Neural cell (in vitro differentiated cells): ENCODE measurements at regions not wholly inside any gene's neighbourhood (a gene's known extent, or its start where the extent isn't known, plus 50 kb on each side); places are given as distances from the start of the nearest gene placed in this dataset.

Experiments
- H2AFZ ChIP-seq: fragments of 200-600, 300-800 bp; sonication (generic), shearing (Covaris generic); 2 replicates; pipeline ENCODE4 v1.6.0; 2014; ENCODE audit warnings: low read depth, mild to moderate bottlenecking, antibody characterized with exemption, low read length, moderate library complexity
- H3F3A ChIP-seq: fragments of 200-600 bp; shearing (Covaris generic); 2 replicates; pipeline ENCODE4 v1.6.1; 2016; ENCODE audit warnings: mild to moderate bottlenecking, moderate library complexity, mixed read lengths, antibody characterized with exemption, low read length; ENCODE audit not compliant: insufficient read depth, poor library complexity, severe bottlenecking
- H3K27ac ChIP-seq: fragments of 200-600, 300-800 bp; sonication (generic), shearing (Covaris generic); 2 replicates; pipeline ENCODE4 v1.5.1; 2014; ENCODE audit warnings: mild to moderate bottlenecking, low read length, moderate library complexity
- H3K27me3 ChIP-seq: fragments of 300-800, 200-600 bp; sonication (generic), shearing (Covaris generic); 2 replicates; pipeline ENCODE4 v1.6.0; 2014; ENCODE audit warnings: mild to moderate bottlenecking, low read depth, low read length, moderate library complexity; ENCODE audit not compliant: insufficient read depth
- H3K36me3 ChIP-seq: fragments of 300-800, 200-600 bp; sonication (generic), shearing (Covaris generic); 2 replicates; pipeline ENCODE4 v1.5.1; 2014; ENCODE audit warnings: mild to moderate bottlenecking, antibody characterized with exemption, low read length, moderate library complexity; ENCODE audit not compliant: insufficient read depth
- H3K4me2 ChIP-seq: fragments of 300-800, 200-600 bp; sonication (generic), shearing (Covaris generic); 2 replicates; pipeline ENCODE4 v1.6.0; 2014; ENCODE audit warnings: mild to moderate bottlenecking, low read length
- H3K4me3 ChIP-seq: fragments of 300-800, 200-600 bp; sonication (generic), shearing (Covaris generic); 2 replicates; pipeline ENCODE4 v1.5.1; 2014; ENCODE audit warnings: mild to moderate bottlenecking, low read length, moderate library complexity
- H3K79me2 ChIP-seq: fragments of 200-600 bp; shearing (Covaris generic); replicated peaks from 2 replicates; pipeline ENCODE4 v1.6.0; 2014; ENCODE audit warnings: mild to moderate bottlenecking, low read length, moderate library complexity; ENCODE audit not compliant: insufficient read depth
- H3K9ac ChIP-seq: fragments of 300-800, 200-600 bp; sonication (generic), shearing (Covaris generic); 2 replicates; pipeline ENCODE4 v1.6.1; 2016; ENCODE audit warnings: mild to moderate bottlenecking, low read length, mixed read lengths
- H3K9me2 ChIP-seq: fragments of 200-600 bp; shearing (Covaris generic); 2 replicates; pipeline ENCODE4 v1.6.1; 2016; ENCODE audit warnings: mild to moderate bottlenecking, low read length, mixed read lengths; ENCODE audit not compliant: insufficient read depth
- H3K9me3 ChIP-seq: fragments of 200-600, 300-800 bp; sonication (generic), shearing (Covaris generic); 2 replicates; pipeline ENCODE4 v1.6.1; 2016; ENCODE audit warnings: mild to moderate bottlenecking, mixed run types, low read length, moderate library complexity, mixed read lengths
- H4K20me1 ChIP-seq: fragments of 200-600 bp; shearing (Covaris generic); 2 replicates; pipeline ENCODE4 v1.6.1; 2016; ENCODE audit warnings: mild to moderate bottlenecking, mixed run types; ENCODE audit not compliant: insufficient read depth
- EP300 ChIP-seq: fragments of 450-650 bp; conservative IDR thresholded peaks from 2 replicates; pipeline ENCODE4 v1.6.1; 2014; ENCODE audit warnings: antibody characterized with exemption, mild to moderate bottlenecking, moderate library complexity; ENCODE audit not compliant: poor library complexity, severe bottlenecking
- EZH2 ChIP-seq: fragments of 200-600, 300-800 bp; shearing (Covaris generic), sonication (generic); IDR thresholded peaks from 2 replicates; pipeline ENCODE4 v1.6.1; 2014; ENCODE audit warnings: antibody characterized with exemption, low read length, borderline replicate concordance, mild to moderate bottlenecking; ENCODE audit not compliant: insufficient read depth, poor library complexity, severe bottlenecking
- MXI1 ChIP-seq: fragments of 450-650 bp; conservative IDR thresholded peaks from 2 replicates; pipeline ENCODE4 v1.6.1; 2014; ENCODE audit warnings: antibody characterized with exemption, mild to moderate bottlenecking; ENCODE audit not compliant: poor library complexity, severe bottlenecking
- POLR2AphosphoS5 ChIP-seq: IDR thresholded peaks from 2 replicates; pipeline ENCODE4 v1.6.1; 2012
- RAD21 ChIP-seq: fragments of 450-650 bp; conservative IDR thresholded peaks from 2 replicates; pipeline ENCODE4 v1.6.1; 2014; ENCODE audit warnings: antibody characterized with exemption, mild to moderate bottlenecking, moderate library complexity
- SMC3 ChIP-seq: fragments of 450-650 bp; conservative IDR thresholded peaks from 2 replicates; pipeline ENCODE4 v1.6.1; 2014; ENCODE audit warnings: antibody characterized with exemption, mild to moderate bottlenecking, moderate library complexity; ENCODE audit not compliant: poor library complexity
- TAF1 ChIP-seq: IDR thresholded peaks from 2 replicates; pipeline ENCODE4 v1.6.1; 2012; ENCODE audit warnings: low read depth
- TF ChIP-seq, protein P1 (sequence below): fragments of 450-650 bp; IDR thresholded peaks from 2 replicates; pipeline ENCODE4 v1.5.1; 2014; ENCODE audit warnings: antibody characterized with exemption, mild to moderate bottlenecking, moderate library complexity; ENCODE audit not compliant: poor library complexity, severe bottlenecking
- TF ChIP-seq, protein P2 (sequence below): IDR thresholded peaks from 2 replicates; pipeline ENCODE4 v1.6.1; 2012; ENCODE audit warnings: borderline replicate concordance

GRCh38 chrX:56661193-56661592 lies 67.8 kb upstream of the NBDY start:
- Histone ChIP-seq H3K27ac (no peak overlapping the region), H3K36me3 (no peaks in the 10 kb centered on the region), H3K9me3 (no peaks in the 10 kb centered on the region), H3K9me2 (no peaks in the 10 kb centered on the region), H2AFZ (no peak overlapping the region), H3K27me3 (no peaks in the 10 kb centered on the region), H4K20me1 (no peaks in the 10 kb centered on the region), H3K4me3 (no peak overlapping the region), H3F3A (no peaks in the 10 kb centered on the region), H3K9ac (no peak overlapping the region), H3K79me2 (no peaks in the 10 kb centered on the region), H3K4me2 (no peak overlapping the region)
- TF ChIP-seq RAD21 (no peak), EP300 (no peak), MXI1 (no peak), POLR2AphosphoS5 (no peak), SMC3 (no peak), EZH2 (no peak), TAF1 (no peak)
- TF ChIP-seq, protein P1, sequence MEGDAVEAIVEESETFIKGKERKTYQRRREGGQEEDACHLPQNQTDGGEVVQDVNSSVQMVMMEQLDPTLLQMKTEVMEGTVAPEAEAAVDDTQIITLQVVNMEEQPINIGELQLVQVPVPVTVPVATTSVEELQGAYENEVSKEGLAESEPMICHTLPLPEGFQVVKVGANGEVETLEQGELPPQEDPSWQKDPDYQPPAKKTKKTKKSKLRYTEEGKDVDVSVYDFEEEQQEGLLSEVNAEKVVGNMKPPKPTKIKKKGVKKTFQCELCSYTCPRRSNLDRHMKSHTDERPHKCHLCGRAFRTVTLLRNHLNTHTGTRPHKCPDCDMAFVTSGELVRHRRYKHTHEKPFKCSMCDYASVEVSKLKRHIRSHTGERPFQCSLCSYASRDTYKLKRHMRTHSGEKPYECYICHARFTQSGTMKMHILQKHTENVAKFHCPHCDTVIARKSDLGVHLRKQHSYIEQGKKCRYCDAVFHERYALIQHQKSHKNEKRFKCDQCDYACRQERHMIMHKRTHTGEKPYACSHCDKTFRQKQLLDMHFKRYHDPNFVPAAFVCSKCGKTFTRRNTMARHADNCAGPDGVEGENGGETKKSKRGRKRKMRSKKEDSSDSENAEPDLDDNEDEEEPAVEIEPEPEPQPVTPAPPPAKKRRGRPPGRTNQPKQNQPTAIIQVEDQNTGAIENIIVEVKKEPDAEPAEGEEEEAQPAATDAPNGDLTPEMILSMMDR, result no peak
- TF ChIP-seq, protein P2, sequence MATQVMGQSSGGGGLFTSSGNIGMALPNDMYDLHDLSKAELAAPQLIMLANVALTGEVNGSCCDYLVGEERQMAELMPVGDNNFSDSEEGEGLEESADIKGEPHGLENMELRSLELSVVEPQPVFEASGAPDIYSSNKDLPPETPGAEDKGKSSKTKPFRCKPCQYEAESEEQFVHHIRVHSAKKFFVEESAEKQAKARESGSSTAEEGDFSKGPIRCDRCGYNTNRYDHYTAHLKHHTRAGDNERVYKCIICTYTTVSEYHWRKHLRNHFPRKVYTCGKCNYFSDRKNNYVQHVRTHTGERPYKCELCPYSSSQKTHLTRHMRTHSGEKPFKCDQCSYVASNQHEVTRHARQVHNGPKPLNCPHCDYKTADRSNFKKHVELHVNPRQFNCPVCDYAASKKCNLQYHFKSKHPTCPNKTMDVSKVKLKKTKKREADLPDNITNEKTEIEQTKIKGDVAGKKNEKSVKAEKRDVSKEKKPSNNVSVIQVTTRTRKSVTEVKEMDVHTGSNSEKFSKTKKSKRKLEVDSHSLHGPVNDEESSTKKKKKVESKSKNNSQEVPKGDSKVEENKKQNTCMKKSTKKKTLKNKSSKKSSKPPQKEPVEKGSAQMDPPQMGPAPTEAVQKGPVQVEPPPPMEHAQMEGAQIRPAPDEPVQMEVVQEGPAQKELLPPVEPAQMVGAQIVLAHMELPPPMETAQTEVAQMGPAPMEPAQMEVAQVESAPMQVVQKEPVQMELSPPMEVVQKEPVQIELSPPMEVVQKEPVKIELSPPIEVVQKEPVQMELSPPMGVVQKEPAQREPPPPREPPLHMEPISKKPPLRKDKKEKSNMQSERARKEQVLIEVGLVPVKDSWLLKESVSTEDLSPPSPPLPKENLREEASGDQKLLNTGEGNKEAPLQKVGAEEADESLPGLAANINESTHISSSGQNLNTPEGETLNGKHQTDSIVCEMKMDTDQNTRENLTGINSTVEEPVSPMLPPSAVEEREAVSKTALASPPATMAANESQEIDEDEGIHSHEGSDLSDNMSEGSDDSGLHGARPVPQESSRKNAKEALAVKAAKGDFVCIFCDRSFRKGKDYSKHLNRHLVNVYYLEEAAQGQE, result no peak
